ENCODE measurements at regions not wholly inside any gene's neighbourhood (a gene's known extent, or its start where the extent isn't known, plus 50 kb on each side); places are given as distances from the start of the nearest gene placed in this dataset.
"Not testable (repeated sequence)": the region's sequence is repeated elsewhere in the genome, so short reads cannot be mapped to it uniquely, and the experiment has no call there.

GRCh38 chr14:106422066-106422465, 895.7 kb downstream of the TMEM121 start:
- Histone ChIP-seq H3K36me3 (ENCODE audit: control insufficient read depth in 4 of 4, insufficient read depth in 4 of 4, low read length in 4 of 4) (no peaks in the 10 kb centered on the region), H3K27ac (ENCODE audit: low read depth in 1 of 2, low read length in 1 of 2) (no peak overlapping the region), H3K4me3 (no peak overlapping the region), H3K4me1 (ENCODE audit: control insufficient read depth in 5 of 5, insufficient read depth in 5 of 5, low read length in 5 of 5) (no peaks in the 10 kb centered on the region), H3K9ac (ENCODE audit: insufficient read depth in 1 of 2, low read length in 2 of 2) (no peak overlapping the region), H3K9me3 (ENCODE audit: control insufficient read depth in 4 of 4, insufficient read depth in 3 of 4, low read length in 3 of 4) (peaks cover 0 to 3% (median 0%) of the 10 kb centered on the region in 4 donors), H3K27me3 (ENCODE audit: control insufficient read depth in 3 of 3, insufficient read depth in 3 of 3, low read length in 2 of 3) (no peaks in the 10 kb centered on the region)
- ATAC-seq (ENCODE audit: insufficient read depth, low FRiP score) (no peak), DNase-seq (no peak)
- 17 to 41% methylated on average over 5 of the region's 5 CpGs for WGBS, 2 donors
- TF ChIP-seq, protein P1, sequence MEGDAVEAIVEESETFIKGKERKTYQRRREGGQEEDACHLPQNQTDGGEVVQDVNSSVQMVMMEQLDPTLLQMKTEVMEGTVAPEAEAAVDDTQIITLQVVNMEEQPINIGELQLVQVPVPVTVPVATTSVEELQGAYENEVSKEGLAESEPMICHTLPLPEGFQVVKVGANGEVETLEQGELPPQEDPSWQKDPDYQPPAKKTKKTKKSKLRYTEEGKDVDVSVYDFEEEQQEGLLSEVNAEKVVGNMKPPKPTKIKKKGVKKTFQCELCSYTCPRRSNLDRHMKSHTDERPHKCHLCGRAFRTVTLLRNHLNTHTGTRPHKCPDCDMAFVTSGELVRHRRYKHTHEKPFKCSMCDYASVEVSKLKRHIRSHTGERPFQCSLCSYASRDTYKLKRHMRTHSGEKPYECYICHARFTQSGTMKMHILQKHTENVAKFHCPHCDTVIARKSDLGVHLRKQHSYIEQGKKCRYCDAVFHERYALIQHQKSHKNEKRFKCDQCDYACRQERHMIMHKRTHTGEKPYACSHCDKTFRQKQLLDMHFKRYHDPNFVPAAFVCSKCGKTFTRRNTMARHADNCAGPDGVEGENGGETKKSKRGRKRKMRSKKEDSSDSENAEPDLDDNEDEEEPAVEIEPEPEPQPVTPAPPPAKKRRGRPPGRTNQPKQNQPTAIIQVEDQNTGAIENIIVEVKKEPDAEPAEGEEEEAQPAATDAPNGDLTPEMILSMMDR (IDR thresholded peaks at IDR 0.05; ENCODE audit: control extremely low read depth, extremely low read depth), result no peak

- WGBS, 2 donors, result 74 to 80% methylated on average over 7 of the region's 7 CpGs
- not testable (repeated sequence) for DNase-seq; ATAC-seq (ENCODE audit: insufficient read depth, low FRiP score); H3K27ac ChIP-seq (ENCODE audit: low read depth in 1 of 2, low read length in 1 of 2); H3K27me3 ChIP-seq (ENCODE audit: control insufficient read depth in 3 of 3, insufficient read depth in 3 of 3, low read length in 2 of 3); H3K4me1 ChIP-seq (ENCODE audit: control insufficient read depth in 5 of 5, insufficient read depth in 5 of 5, low read length in 5 of 5); H3K9ac ChIP-seq (ENCODE audit: insufficient read depth in 1 of 2, low read length in 2 of 2); H3K9me3 ChIP-seq (ENCODE audit: control insufficient read depth in 4 of 4, insufficient read depth in 3 of 4, low read length in 3 of 4); H3K4me3 ChIP-seq; H3K36me3 ChIP-seq (ENCODE audit: control insufficient read depth in 4 of 4, insufficient read depth in 4 of 4, low read length in 4 of 4)
Measured at GRCh38 chr14:106425150-106425549, 898.8 kb downstream of the TMEM121 start.

GRCh38 chr14:106436310-106436905, 910.0 kb downstream of the TMEM121 start:
- H3K9ac ChIP-seq (ENCODE audit: insufficient read depth in 1 of 2, low read length in 2 of 2), result no peak overlapping the region
- H3K36me3 ChIP-seq (ENCODE audit: control insufficient read depth in 4 of 4, insufficient read depth in 4 of 4, low read length in 4 of 4), result no peaks in the 10 kb centered on the region
- H3K27me3 ChIP-seq (ENCODE audit: control insufficient read depth in 3 of 3, insufficient read depth in 3 of 3, low read length in 2 of 3), result no peaks in the 10 kb centered on the region
- peaks cover 0 to 9% (median 0%) of the 10 kb centered on the region in 4 donors for H3K9me3 ChIP-seq (ENCODE audit: control insufficient read depth in 4 of 4, insufficient read depth in 3 of 4, low read length in 3 of 4)
- ATAC-seq (ENCODE audit: insufficient read depth, low FRiP score) (no peak), DNase-seq (no peak)
- TF ChIP-seq, protein P1 (IDR thresholded peaks at IDR 0.05; ENCODE audit: control extremely low read depth, extremely low read depth), result no peak
- H3K4me3 ChIP-seq, result no peak overlapping the region
- H3K27ac ChIP-seq (ENCODE audit: low read depth in 1 of 2, low read length in 1 of 2), result no peak overlapping the region
- 49% methylated on average over 16 of the region's 16 CpGs for WGBS, 2 donors
- H3K4me1 ChIP-seq (ENCODE audit: control insufficient read depth in 5 of 5, insufficient read depth in 5 of 5, low read length in 5 of 5), result no peaks in the 10 kb centered on the region

DNA sequence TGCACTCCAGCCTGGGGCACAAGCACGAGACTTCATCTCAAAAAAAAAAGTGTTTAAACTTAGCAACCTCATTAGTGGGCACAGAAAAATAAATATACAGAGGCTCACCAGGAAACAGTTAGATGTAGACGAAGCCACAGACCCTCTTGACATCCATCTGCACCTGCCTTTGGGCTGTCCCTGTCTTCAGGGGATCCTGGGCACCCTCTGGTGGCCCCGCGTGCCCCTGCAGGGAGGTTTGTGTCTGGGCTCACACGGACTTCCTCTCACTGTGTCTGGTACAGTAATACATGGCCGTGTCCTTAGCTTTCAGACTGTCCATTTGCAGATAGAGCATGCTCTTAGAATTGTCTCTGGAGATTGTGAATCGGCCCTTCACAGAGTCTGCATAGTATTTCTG, 916.5 kb downstream of the TMEM121 start:
- DNase-seq (no peak), ATAC-seq (ENCODE audit: insufficient read depth, low FRiP score) (no peak)
- TF ChIP-seq, protein P1 (IDR thresholded peaks at IDR 0.05; ENCODE audit: control extremely low read depth, extremely low read depth), result no peak
- Histone ChIP-seq H3K9me3 (ENCODE audit: control insufficient read depth in 4 of 4, insufficient read depth in 3 of 4, low read length in 3 of 4) (peaks cover 0 to 13% (median 1%) of the 10 kb centered on the region in 4 donors), H3K4me1 (ENCODE audit: control insufficient read depth in 5 of 5, insufficient read depth in 5 of 5, low read length in 5 of 5) (no peaks in the 10 kb centered on the region), H3K9ac (ENCODE audit: insufficient read depth in 1 of 2, low read length in 2 of 2) (no peak overlapping the region), H3K4me3 (no peak overlapping the region), H3K27me3 (ENCODE audit: control insufficient read depth in 3 of 3, insufficient read depth in 3 of 3, low read length in 2 of 3) (no peaks in the 10 kb centered on the region), H3K36me3 (ENCODE audit: control insufficient read depth in 4 of 4, insufficient read depth in 4 of 4, low read length in 4 of 4) (no peaks in the 10 kb centered on the region), H3K27ac (ENCODE audit: low read depth in 1 of 2, low read length in 1 of 2) (no peak overlapping the region)
- WGBS, 2 donors, result 16 to 30% methylated on average over 7 of the region's 7 CpGs
